ENCODE measurements at regions not wholly inside any gene's neighbourhood (a gene's known extent, or its start where the extent isn't known, plus 50 kb on each side); places are given as distances from the start of the nearest gene placed in this dataset.

DNA sequence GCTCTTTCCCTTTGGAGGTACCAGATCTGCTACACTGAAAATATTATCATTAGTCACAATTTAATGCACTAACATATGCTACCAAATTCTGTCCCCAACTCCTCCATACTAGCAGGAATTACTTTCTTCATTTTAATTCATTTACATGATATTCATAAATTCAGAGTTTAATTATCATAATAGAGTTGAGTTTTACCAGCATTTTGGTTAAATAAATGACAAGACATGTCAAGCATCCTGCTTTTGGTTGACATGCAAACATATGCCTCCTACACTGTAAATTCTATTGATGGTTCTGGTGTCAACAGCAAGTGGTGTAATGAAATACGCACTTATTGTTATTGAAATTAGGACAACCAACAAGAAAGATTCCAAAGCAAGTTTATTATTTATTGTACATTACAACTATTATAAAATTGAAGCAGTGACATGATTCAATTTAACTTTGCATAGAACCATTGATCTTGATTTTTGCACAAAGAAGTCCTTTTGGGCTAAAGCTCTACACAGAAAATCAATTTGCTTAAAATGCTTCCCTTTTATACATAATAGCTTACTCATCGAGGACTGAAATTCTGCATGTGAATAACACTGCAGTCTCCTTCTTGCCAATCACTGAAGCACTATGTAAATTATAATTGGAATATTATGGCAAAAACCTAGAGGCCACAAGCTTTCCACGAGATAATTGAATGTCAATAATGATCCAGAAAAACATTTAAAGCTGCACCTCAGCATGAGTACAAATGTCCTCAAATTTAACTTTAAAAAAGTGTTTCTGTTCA, 728.6 kb upstream of the ADGRL2 start:
- TF ChIP-seq POLR2AphosphoS5 (IDR thresholded peaks at IDR 0.05; ENCODE audit: borderline replicate concordance, low read depth, low read length) (no peak), EZH2 (IDR thresholded peaks at IDR 0.05) (no peak), FOXP2 (optimal IDR thresholded peaks at IDR 0.05; ENCODE audit: control extremely low read depth, extremely low read length, insufficient read depth) (no peak)
- Histone ChIP-seq H3K27ac (no peak overlapping the region), H3K36me3 (ENCODE audit: insufficient read depth, low read length) (no peaks in the 10 kb centered on the region), H3K9ac (ENCODE audit: insufficient read length) (no peak overlapping the region), H3K9me3 (ENCODE audit: low read depth, low read length) (no peaks in the 10 kb centered on the region), H3K4me3 (no peak overlapping the region)
- DNase-seq (ENCODE audit: low read depth, low spot score), result no peak

DNA sequence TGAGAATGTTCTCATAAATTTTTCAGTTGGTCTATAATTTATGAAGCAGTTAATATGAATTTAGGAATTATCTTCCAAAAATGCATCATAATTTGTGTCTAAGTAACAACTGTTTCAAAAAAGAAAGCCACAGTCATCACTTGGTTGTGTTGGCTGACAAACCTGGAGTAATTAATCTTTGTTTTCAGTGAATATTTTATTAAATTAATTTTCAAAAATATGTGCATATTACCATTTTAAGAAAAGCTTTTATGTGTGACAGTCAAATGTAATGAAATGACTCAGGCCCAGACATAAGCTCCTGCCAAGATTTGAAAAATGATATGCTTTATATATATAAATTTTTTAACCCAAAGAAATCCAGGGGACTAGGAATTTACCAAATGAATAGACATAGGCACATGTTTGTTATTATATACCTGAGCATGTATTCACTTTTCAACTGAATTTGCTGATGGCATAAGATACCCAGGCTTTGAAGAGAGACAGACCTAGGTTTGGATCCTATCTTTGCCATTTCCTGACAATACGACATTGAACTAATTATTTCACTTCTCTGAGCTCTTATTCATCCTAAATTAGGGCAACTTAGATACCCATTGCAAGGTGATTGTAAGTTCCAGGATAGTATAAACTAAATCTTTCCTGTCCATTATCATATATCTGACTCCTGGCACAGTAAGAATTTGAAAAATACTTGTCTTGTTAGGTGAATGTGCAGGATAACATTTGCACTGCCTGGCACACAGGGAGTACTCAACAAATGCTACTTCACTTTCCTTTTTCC, 729.5 kb upstream of the ADGRL2 start:
- DNase-seq (ENCODE audit: low read depth, low spot score), result no peak

DNA sequence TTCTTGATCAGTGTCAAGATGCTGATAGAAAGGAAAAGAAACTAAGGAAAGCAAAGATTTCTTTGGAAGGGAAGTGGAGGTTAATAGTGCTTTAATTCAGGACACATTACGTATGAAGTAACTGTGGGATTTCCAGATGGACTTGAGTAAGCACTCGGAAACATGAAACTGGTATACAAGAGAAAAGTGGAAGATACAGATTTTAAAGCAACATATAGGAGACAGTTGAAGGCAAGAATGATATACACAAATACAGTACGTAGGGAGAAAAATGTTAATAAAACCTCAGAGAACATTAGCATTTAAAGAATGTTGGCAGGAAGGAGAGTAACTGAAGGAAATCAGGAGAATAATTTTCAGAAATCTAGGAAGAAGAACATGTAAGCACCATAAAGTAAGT, 730.9 kb upstream of the ADGRL2 start:
- no peak for TF ChIP-seq POLR2AphosphoS5 (IDR thresholded peaks at IDR 0.05; ENCODE audit: borderline replicate concordance, low read depth, low read length)
- TF ChIP-seq EZH2 (IDR thresholded peaks at IDR 0.05), result no peak
- TF ChIP-seq FOXP2 (optimal IDR thresholded peaks at IDR 0.05; ENCODE audit: control extremely low read depth, extremely low read length, insufficient read depth), result no peak

More for the DNA sequence above, 729.5 kb upstream of the ADGRL2 start:
- H3K4me3 ChIP-seq, result no peak overlapping the region
- H3K9me3 ChIP-seq (ENCODE audit: low read depth, low read length), result no peaks in the 10 kb centered on the region
- TF ChIP-seq POLR2AphosphoS5 (IDR thresholded peaks at IDR 0.05; ENCODE audit: borderline replicate concordance, low read depth, low read length), result no peak
- TF ChIP-seq EZH2 (IDR thresholded peaks at IDR 0.05), result no peak
- TF ChIP-seq FOXP2 (optimal IDR thresholded peaks at IDR 0.05; ENCODE audit: control extremely low read depth, extremely low read length, insufficient read depth), result no peak
- H3K9ac ChIP-seq (ENCODE audit: insufficient read length), result no peak overlapping the region
- no peak overlapping the region for H3K27ac ChIP-seq
- no peaks in the 10 kb centered on the region for H3K36me3 ChIP-seq (ENCODE audit: insufficient read depth, low read length)

DNA sequence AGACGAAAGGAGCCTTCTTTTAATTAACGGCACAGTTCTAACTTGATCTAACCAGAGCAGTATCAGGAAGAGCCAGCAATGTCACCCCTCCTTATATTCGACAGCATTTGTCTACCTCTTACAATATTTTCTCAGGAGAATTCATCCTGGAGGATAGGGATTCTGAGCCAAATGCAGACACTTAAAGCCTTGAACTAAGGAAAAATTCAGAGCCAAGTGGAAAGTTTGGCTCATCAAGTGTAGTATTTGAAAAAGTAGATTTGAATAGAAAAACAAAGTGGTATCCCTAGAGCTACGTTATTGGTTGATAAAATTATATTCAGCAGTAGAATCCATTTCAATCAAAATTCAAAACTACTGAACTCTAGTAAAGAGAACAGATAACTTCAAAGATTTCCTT, 732.0 kb upstream of the ADGRL2 start:
- DNase-seq (ENCODE audit: low read depth, low spot score), result no peak
- Histone ChIP-seq H3K4me3 (no peak overlapping the region), H3K36me3 (ENCODE audit: insufficient read depth, low read length) (no peaks in the 10 kb centered on the region), H3K9me3 (ENCODE audit: low read depth, low read length) (no peaks in the 10 kb centered on the region), H3K27ac (no peak overlapping the region), H3K9ac (ENCODE audit: insufficient read length) (no peak overlapping the region)
- TF ChIP-seq EZH2 (IDR thresholded peaks at IDR 0.05), result no peak
- no peak for TF ChIP-seq POLR2AphosphoS5 (IDR thresholded peaks at IDR 0.05; ENCODE audit: borderline replicate concordance, low read depth, low read length)
- no peak for TF ChIP-seq FOXP2 (optimal IDR thresholded peaks at IDR 0.05; ENCODE audit: control extremely low read depth, extremely low read length, insufficient read depth)

More for the DNA sequence above, 730.9 kb upstream of the ADGRL2 start:
- no peaks in the 10 kb centered on the region for H3K9me3 ChIP-seq (ENCODE audit: low read depth, low read length)
- H3K9ac ChIP-seq (ENCODE audit: insufficient read length), result no peak overlapping the region
- no peaks in the 10 kb centered on the region for H3K36me3 ChIP-seq (ENCODE audit: insufficient read depth, low read length)
- no peak overlapping the region for H3K4me3 ChIP-seq
- no peak for DNase-seq (ENCODE audit: low read depth, low spot score)
- H3K27ac ChIP-seq, result no peak overlapping the region

DNA sequence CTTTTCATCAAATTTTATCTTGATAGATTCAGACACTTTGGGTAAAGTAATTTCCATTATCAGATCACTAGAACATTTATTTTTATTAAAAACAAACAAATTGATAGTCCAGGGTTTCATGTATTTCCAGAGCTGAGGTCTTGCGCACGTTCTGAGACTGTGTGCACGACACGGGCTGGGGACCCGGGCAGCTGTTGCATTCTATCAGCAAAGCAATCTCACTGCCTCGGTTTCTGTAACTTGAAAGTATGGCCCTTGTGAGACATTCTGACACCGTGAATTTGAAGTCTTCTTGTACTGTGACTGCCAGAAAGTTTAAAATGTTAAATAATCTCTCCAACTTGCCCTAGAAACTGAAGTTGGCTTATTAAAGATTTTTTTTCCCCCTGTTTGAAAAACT, 746.9 kb upstream of the ADGRL2 start:
- Histone ChIP-seq H3K4me3 (no peak overlapping the region), H3K9ac (ENCODE audit: insufficient read length) (no peak overlapping the region), H3K9me3 (ENCODE audit: low read depth, low read length) (no peaks in the 10 kb centered on the region), H3K36me3 (ENCODE audit: insufficient read depth, low read length) (no peaks in the 10 kb centered on the region), H3K27ac (no peak overlapping the region)
- TF ChIP-seq FOXP2 (optimal IDR thresholded peaks at IDR 0.05; ENCODE audit: control extremely low read depth, extremely low read length, insufficient read depth) (no peak), POLR2AphosphoS5 (IDR thresholded peaks at IDR 0.05; ENCODE audit: borderline replicate concordance, low read depth, low read length) (no peak), EZH2 (IDR thresholded peaks at IDR 0.05) (no peak)
- no peak for DNase-seq (ENCODE audit: low read depth, low spot score)

DNA sequence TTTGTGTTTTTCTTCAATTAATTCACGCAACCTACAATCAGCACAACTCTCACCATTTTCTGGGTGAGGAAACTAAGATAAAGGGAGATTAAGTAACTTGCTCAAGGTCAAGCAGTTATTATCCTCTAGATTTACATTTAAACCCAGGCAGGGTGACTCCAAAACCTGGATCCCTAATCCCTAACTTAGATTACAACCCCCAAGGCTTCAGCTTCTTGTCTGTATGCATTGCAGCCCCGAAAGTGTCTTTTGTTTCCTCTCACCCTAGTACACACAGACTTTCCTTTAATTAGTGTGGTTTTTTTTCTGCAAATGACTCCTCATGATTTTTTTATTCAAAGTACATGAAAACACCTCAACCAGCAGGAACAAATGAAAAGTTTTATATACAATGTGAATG, 748.6 kb upstream of the ADGRL2 start:
- no peak for TF ChIP-seq POLR2AphosphoS5 (IDR thresholded peaks at IDR 0.05; ENCODE audit: borderline replicate concordance, low read depth, low read length)

DNA sequence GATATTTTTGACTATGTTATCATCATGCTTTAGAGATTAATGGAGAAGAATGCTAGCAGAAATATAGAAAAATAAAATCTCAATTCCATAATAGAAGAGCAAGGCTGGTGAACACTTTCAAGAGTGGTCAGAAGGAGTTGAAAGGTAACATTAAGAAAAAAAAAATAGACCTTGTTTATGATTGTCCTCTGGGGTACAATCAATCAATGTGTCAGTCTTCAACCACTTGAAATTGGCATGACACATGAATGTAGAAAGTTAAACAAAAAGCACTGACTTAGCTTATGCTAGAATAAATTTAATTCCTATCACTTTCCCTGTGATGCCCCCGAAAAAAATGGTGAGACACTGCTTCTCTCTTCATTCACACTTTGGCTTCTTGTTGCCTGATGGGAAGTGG, 750.3 kb upstream of the ADGRL2 start:
- H3K27ac ChIP-seq, result no peak overlapping the region
- no peak for DNase-seq (ENCODE audit: low read depth, low spot score)
- H3K4me3 ChIP-seq, result no peak overlapping the region
- no peaks in the 10 kb centered on the region for H3K9me3 ChIP-seq (ENCODE audit: low read depth, low read length)
- TF ChIP-seq FOXP2 (optimal IDR thresholded peaks at IDR 0.05; ENCODE audit: control extremely low read depth, extremely low read length, insufficient read depth) (no peak), EZH2 (IDR thresholded peaks at IDR 0.05) (no peak), POLR2AphosphoS5 (IDR thresholded peaks at IDR 0.05; ENCODE audit: borderline replicate concordance, low read depth, low read length) (no peak)
- H3K9ac ChIP-seq (ENCODE audit: insufficient read length), result no peak overlapping the region
- H3K36me3 ChIP-seq (ENCODE audit: insufficient read depth, low read length), result no peaks in the 10 kb centered on the region

More for the DNA sequence above, 748.6 kb upstream of the ADGRL2 start:
- Histone ChIP-seq H3K27ac (no peak overlapping the region), H3K36me3 (ENCODE audit: insufficient read depth, low read length) (no peaks in the 10 kb centered on the region), H3K4me3 (no peak overlapping the region), H3K9me3 (ENCODE audit: low read depth, low read length) (no peaks in the 10 kb centered on the region), H3K9ac (ENCODE audit: insufficient read length) (no peak overlapping the region)
- DNase-seq (ENCODE audit: low read depth, low spot score), result no peak

DNA sequence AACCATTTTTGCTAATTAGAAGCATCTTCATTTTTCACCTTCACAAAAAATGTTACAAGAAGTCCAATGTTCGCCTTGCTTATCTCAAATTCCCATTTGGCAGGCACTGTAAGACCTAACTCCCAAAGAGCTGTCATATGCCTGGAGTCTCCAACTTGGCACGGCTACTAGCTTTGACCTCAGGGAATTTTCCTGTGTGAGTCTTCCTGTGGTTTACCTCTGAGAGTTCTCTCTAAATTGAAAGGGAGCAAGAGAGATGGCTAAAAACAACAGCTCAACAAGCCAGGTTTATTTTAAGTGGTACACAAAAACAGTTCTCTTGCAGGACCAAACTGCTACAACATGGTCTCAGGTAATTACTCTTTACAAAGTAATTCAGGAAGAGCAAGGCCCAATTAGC, 756.0 kb upstream of the ADGRL2 start:
- Histone ChIP-seq H3K9me3 (ENCODE audit: low read depth, low read length) (no peaks in the 10 kb centered on the region), H3K36me3 (ENCODE audit: insufficient read depth, low read length) (no peaks in the 10 kb centered on the region), H3K27ac (peak overlapping the region; percentile 64), H3K4me3 (peak overlapping the region; percentile 24), H3K9ac (ENCODE audit: insufficient read length) (no peak overlapping the region)
- no peak for TF ChIP-seq FOXP2 (optimal IDR thresholded peaks at IDR 0.05; ENCODE audit: control extremely low read depth, extremely low read length, insufficient read depth)
- TF ChIP-seq POLR2AphosphoS5 (IDR thresholded peaks at IDR 0.05; ENCODE audit: borderline replicate concordance, low read depth, low read length), result no peak
- no peak for TF ChIP-seq EZH2 (IDR thresholded peaks at IDR 0.05)
- DNase-seq (ENCODE audit: low read depth, low spot score), result peak; percentile 5

Measured in SK-N-MC (cell line).